Muscle layer of duodenum (tissue), 2 donors: ENCODE measurements at regions not wholly inside any gene's neighbourhood (a gene's known extent, or its start where the extent isn't known, plus 50 kb on each side); places are given as distances from the start of the nearest gene placed in this dataset.

Experiments
- H3K27ac ChIP-seq: one replicate; pipeline ENCODE4 v1.7.0; 2013; ENCODE audit warnings: mild to moderate bottlenecking, low read length
- H3K27me3 ChIP-seq: one replicate; pipeline ENCODE4 v1.7.0; 2013; ENCODE audit warnings: low read depth, mild to moderate bottlenecking, control low read depth, low read length
- H3K36me3 ChIP-seq, 2 donors: one replicate each; pipeline ENCODE4 v1.7.0; 2013; ENCODE audit warnings: low read length in 2 of 2, control low read depth in 1 of 2, mild to moderate bottlenecking in 1 of 2; ENCODE audit not compliant: insufficient read depth in 2 of 2, control insufficient read depth in 1 of 2
- H3K4me1 ChIP-seq, 2 donors: one replicate each; pipeline ENCODE4 v1.7.0; 2013; ENCODE audit warnings: low read length in 2 of 2, mild to moderate bottlenecking in 2 of 2, control low read depth in 1 of 2, moderate library complexity in 1 of 2; ENCODE audit not compliant: insufficient read depth in 2 of 2, control insufficient read depth in 1 of 2
- H3K4me3 ChIP-seq, 2 donors: one replicate each; pipeline ENCODE4 v1.7.0; 2013; ENCODE audit warnings: low read length in 2 of 2, low read depth in 1 of 2, mild to moderate bottlenecking in 1 of 2
- H3K9me3 ChIP-seq, 2 donors: one replicate each; pipeline ENCODE4 v1.7.0; 2013; ENCODE audit warnings: low read length in 2 of 2, control low read depth in 1 of 2, mild to moderate bottlenecking in 1 of 2; ENCODE audit not compliant: control insufficient read depth in 1 of 2
- donor health status: healthy.

GRCh38 chr5:6013506-6013905 is 364.8 kb downstream of the MED10 start:
- no peaks in the 10 kb centered on the region for H3K27me3 ChIP-seq
- H3K4me1 ChIP-seq: no peaks in the 10 kb centered on the region
- H3K36me3 ChIP-seq: no peaks in the 10 kb centered on the region
- no peak overlapping the region for H3K4me3 ChIP-seq
- H3K27ac ChIP-seq: no peak overlapping the region
- no peaks in the 10 kb centered on the region for H3K9me3 ChIP-seq

- Histone ChIP-seq H3K27ac (no peak overlapping the region), H3K4me1 (no peaks in the 10 kb centered on the region), H3K4me3 (no peak overlapping the region), H3K27me3 (no peaks in the 10 kb centered on the region), H3K9me3 (no peaks in the 10 kb centered on the region), H3K36me3 (no peaks in the 10 kb centered on the region)
Observed at GRCh38 chr5:6011199-6011598, 367.1 kb downstream of the MED10 start.

GRCh38 chr5:6006838-6007314 is 371.5 kb downstream of the MED10 start:
- no peak overlapping the region for H3K4me3 ChIP-seq
- no peaks in the 10 kb centered on the region for H3K27me3 ChIP-seq

GRCh38 chr5:6003040-6003825 is 375.1 kb downstream of the MED10 start:
- H3K27me3 ChIP-seq: no peaks in the 10 kb centered on the region
- H3K9me3 ChIP-seq: no peaks in the 10 kb centered on the region
- no peaks in the 10 kb centered on the region for H3K4me1 ChIP-seq
- H3K36me3 ChIP-seq: no peaks in the 10 kb centered on the region
- no peak overlapping the region for H3K4me3 ChIP-seq
- H3K27ac ChIP-seq: no peak overlapping the region

More at GRCh38 chr5:6006838-6007314, 371.5 kb downstream of the MED10 start:
- Histone ChIP-seq H3K4me1 (no peaks in the 10 kb centered on the region), H3K9me3 (no peaks in the 10 kb centered on the region), H3K36me3 (no peaks in the 10 kb centered on the region), H3K27ac (no peak overlapping the region)

- Histone ChIP-seq H3K4me1 (no peaks in the 10 kb centered on the region), H3K9me3 (peaks cover 0 to 9% of the 10 kb centered on the region in 2 donors)
Observed at GRCh38 chr5:6000867-6001266, 377.5 kb downstream of the MED10 start.

GRCh38 chr5:5995819-5996218 is 382.5 kb downstream of the MED10 start:
- Histone ChIP-seq H3K27me3 (no peaks in the 10 kb centered on the region), H3K36me3 (no peaks in the 10 kb centered on the region), H3K9me3 (peaks cover 0 to 15% of the 10 kb centered on the region in 2 donors), H3K27ac (no peak overlapping the region), H3K4me3 (no peak overlapping the region), H3K4me1 (no peaks in the 10 kb centered on the region)

More at GRCh38 chr5:6000867-6001266, 377.5 kb downstream of the MED10 start:
- Histone ChIP-seq H3K4me3 (no peak overlapping the region), H3K27ac (no peak overlapping the region), H3K36me3 (no peaks in the 10 kb centered on the region), H3K27me3 (no peaks in the 10 kb centered on the region)

- no peaks in the 10 kb centered on the region for H3K27me3 ChIP-seq
- no peaks in the 10 kb centered on the region for H3K4me1 ChIP-seq
- H3K27ac ChIP-seq: no peak overlapping the region
- H3K36me3 ChIP-seq: no peaks in the 10 kb centered on the region
- no peak overlapping the region for H3K4me3 ChIP-seq
- no peaks in the 10 kb centered on the region for H3K9me3 ChIP-seq
Observed at GRCh38 chr5:5986492-5987178, 391.7 kb downstream of the MED10 start.

GRCh38 chr5:5985332-5985731 is 393.0 kb downstream of the MED10 start:
- Histone ChIP-seq H3K27me3 (no peaks in the 10 kb centered on the region), H3K36me3 (no peaks in the 10 kb centered on the region), H3K9me3 (no peaks in the 10 kb centered on the region), H3K4me3 (no peak overlapping the region), H3K4me1 (no peaks in the 10 kb centered on the region), H3K27ac (no peak overlapping the region)

- no peaks in the 10 kb centered on the region for H3K4me1 ChIP-seq
- H3K36me3 ChIP-seq: no peaks in the 10 kb centered on the region
- H3K4me3 ChIP-seq: no peak overlapping the region
- no peaks in the 10 kb centered on the region for H3K9me3 ChIP-seq
- no peak overlapping the region for H3K27ac ChIP-seq
- no peaks in the 10 kb centered on the region for H3K27me3 ChIP-seq
Observed at GRCh38 chr5:5983261-5983980, 394.9 kb downstream of the MED10 start.

GRCh38 chr5:5981562-5981961 is 396.8 kb downstream of the MED10 start:
- Histone ChIP-seq H3K9me3 (no peaks in the 10 kb centered on the region), H3K36me3 (no peaks in the 10 kb centered on the region), H3K27me3 (no peaks in the 10 kb centered on the region), H3K27ac (no peak overlapping the region), H3K4me3 (no peak overlapping the region), H3K4me1 (no peaks in the 10 kb centered on the region)

GRCh38 chr5:5980538-5980895 is 397.8 kb downstream of the MED10 start:
- no peaks in the 10 kb centered on the region for H3K27me3 ChIP-seq
- no peak overlapping the region for H3K27ac ChIP-seq
- no peaks in the 10 kb centered on the region for H3K9me3 ChIP-seq
- no peaks in the 10 kb centered on the region for H3K36me3 ChIP-seq
- H3K4me3 ChIP-seq: no peak overlapping the region
- H3K4me1 ChIP-seq: no peaks in the 10 kb centered on the region
